ENCODE measurements at regions not wholly inside any gene's neighbourhood (a gene's known extent, or its start where the extent isn't known, plus 50 kb on each side); places are given as distances from the start of the nearest gene placed in this dataset.

GRCh38 chr11:91066456-91067047, 843.7 kb upstream of the CHORDC1 start:
- TF ChIP-seq POLR2A (IDR thresholded peaks at IDR 0.05): no peak
- TF ChIP-seq, protein P1, sequence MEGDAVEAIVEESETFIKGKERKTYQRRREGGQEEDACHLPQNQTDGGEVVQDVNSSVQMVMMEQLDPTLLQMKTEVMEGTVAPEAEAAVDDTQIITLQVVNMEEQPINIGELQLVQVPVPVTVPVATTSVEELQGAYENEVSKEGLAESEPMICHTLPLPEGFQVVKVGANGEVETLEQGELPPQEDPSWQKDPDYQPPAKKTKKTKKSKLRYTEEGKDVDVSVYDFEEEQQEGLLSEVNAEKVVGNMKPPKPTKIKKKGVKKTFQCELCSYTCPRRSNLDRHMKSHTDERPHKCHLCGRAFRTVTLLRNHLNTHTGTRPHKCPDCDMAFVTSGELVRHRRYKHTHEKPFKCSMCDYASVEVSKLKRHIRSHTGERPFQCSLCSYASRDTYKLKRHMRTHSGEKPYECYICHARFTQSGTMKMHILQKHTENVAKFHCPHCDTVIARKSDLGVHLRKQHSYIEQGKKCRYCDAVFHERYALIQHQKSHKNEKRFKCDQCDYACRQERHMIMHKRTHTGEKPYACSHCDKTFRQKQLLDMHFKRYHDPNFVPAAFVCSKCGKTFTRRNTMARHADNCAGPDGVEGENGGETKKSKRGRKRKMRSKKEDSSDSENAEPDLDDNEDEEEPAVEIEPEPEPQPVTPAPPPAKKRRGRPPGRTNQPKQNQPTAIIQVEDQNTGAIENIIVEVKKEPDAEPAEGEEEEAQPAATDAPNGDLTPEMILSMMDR (IDR thresholded peaks at IDR 0.05): no peak
